ENCODE measurements at regions not wholly inside any gene's neighbourhood (a gene's known extent, or its start where the extent isn't known, plus 50 kb on each side); places are given as distances from the start of the nearest gene placed in this dataset.
"Not testable (repeated sequence)": the region's sequence is repeated elsewhere in the genome, so short reads cannot be mapped to it uniquely, and the experiment has no call there.

- DNase-seq: no peak
Measured at GRCh38 chr13:65937251-65937650, 1292.9 kb downstream of the PCDH9 start.

- DNase-seq: no peak
Measured at GRCh38 chr13:65936249-65936648, 1293.9 kb downstream of the PCDH9 start.

DNA sequence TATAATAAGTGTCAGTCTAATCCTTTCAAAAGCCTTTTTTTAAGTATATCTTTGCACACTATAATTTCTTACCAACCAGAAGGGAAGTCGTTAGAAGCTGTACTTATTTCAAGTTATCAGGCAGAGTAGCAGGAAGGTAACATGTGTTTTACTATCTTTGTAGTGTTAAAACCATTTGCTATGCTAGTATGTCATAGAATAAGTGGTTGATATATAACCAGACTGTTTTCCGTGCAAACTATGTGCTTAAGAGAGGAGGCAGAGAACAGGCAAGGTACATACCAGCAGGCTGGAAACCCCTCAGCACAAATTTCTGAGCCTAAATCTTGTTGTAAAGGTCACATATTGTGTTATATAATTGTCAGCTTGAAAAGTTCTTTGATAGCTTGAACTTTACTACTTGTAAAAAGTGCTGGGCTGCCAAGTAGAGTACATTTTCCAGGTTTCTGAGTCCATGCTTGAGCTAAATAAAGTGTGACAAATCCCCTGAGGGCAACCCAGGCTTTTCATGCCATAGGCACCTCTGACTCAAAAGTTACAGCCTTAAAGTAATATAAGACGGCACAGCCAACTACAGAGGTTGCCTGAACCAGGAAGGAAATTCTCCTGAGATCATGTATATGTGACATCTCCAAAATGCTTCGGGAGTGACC is 1297.4 kb downstream of the PCDH9 start:
- no peak for DNase-seq

DNA sequence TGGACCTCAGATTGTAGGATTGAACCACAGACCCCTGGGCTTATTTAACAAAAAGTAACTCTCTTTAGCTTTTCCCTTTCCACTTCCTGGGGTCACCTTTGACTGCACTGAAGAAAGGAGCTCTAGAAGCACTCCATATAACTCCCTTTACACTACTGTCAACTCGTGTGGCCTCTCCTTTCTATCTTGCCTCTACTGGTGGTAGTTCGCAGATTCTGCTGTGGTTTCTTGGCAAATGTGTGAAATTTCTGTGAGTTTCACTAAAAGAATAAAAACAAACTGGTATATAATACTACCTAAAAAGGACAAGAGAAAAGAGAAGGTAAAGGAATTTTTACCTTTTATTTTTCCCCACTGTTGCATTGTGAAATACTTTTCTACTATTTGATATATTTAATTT is 1298.1 kb downstream of the PCDH9 start:
- DNase-seq: no peak

- DNase-seq: no peak
Measured at GRCh38 chr13:65929436-65929835, 1300.7 kb downstream of the PCDH9 start.

DNA sequence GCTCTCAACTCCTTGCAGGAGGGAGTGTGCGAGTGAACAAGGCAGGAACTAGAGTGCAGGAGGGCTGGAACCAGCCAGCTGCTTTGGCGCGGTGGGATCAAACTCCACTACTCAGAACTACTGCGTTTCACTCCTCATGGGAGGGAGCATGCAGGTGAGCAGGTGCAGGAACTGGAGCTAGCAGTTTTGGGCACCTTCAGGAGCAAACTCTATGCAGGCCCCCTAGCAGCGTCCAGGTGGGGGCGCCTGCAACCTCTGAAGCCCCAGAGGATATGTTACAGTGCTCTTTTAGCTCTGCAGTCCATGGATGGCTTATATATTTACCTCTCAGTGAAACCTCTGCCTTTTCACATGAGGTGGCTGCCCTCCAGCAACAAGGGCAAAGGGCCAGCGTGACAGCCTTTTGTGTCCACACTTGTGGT is 1303.4 kb downstream of the PCDH9 start:
- peak; percentile 1 for DNase-seq

DNA sequence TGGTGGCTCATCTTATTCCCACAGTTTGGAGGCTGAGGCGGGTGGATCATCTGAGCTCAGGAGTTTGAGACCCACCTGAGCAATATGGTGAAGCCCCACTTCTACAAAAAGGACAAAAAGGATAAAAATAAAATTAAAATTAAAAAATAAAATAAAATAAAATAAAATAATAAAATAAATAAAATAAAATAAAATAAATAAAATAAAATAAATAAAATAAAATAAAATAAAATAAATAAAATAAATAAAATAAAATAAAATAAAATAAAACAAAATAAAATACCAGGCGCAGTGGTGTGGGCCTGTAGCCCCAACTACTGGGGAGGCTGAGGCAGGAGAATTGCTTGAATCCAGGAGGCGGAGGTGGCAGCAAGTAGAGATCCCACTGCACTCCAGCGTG is 1307.3 kb downstream of the PCDH9 start:
- not testable (repeated sequence) for DNase-seq

DNA sequence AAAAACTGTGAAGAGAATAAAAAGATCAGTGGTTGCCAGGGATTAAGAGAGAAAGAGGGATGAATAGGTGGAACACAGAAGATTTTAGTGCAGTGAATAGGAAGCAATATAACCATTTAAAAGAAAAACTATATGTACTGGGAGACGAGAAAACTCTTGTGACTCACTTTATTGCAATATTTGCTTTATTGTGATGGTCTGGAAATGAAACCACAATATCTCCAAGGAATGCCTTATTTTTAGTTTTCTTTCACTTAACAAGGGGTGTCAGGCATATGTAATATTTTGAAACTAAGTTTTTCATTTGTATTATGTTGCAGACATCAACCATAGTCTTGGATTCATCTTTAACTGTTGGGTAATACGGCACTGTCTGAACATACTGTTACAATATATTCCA is 1308.2 kb downstream of the PCDH9 start:
- DNase-seq: no peak

- DNase-seq: no peak
Measured at GRCh38 chr13:65917731-65918130, 1312.4 kb downstream of the PCDH9 start.

GRCh38 chr13:65915195-65915594 is 1314.9 kb downstream of the PCDH9 start:
- DNase-seq: no peak

DNA sequence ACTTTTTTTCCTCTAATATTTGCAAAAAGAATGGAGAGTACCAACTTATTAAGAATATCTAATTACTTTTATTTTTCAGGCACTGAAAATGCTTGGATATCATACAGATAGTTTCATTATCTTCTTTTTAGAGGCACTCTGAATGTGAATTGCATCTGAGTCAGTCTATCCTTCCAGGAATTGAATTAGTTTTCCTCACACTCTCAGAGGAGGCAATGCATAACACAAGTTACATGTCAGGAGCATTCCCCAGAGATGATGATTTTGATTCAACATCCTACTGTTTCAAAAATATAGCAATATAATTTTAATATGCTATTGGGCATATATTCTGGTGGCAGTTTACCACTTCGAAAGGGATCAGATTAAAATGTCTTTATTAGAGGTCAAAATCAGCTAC is 1315.4 kb downstream of the PCDH9 start:
- DNase-seq: no peak

DNA sequence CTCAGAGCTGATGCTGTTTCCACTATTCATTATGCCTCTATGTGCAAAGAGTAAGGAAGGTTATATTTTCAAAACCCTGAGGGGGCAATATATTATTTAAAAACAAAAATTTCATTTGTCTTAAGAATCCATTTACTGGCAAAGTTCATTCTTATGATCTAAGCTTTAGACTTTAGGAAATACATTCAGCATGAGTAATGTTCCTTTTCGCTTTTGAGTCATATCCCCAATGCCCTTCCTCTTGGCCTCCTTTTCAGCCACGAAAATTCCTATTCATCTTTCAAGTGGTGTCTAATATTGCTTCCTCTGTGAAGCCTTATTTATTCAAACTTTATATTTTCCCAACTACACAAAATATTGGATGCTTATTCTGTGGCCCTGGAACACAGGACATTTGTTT is 1317.0 kb downstream of the PCDH9 start:
- no peak for DNase-seq

DNA sequence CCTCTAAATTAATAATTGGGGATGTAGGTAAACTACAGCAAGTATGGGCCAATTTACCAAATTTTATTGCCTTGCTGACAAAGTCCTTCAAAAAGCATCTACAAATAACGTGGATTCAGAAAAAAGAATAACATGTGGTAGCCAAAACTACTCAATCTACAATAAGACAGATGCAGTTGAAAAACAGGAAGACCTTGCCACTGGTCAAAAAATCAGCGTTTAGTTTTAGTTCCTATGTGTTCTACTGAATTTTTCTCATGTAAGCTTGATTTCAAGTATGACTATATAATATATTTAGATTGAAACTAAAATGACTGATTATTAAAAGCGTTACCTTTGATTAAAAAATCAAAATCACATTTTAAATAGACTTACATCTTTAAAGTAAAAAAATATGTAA is 1317.6 kb downstream of the PCDH9 start:
- DNase-seq: no peak

- no peak for DNase-seq
Measured at GRCh38 chr13:65911546-65912193, 1318.5 kb downstream of the PCDH9 start.

- DNase-seq: no peak
Measured at GRCh38 chr13:65909501-65909900, 1320.6 kb downstream of the PCDH9 start.

- no peak for DNase-seq
Measured at GRCh38 chr13:65907666-65908525, 1322.2 kb downstream of the PCDH9 start.

GRCh38 chr13:65901723-65902122 is 1328.4 kb downstream of the PCDH9 start:
- no peak for DNase-seq

GRCh38 chr13:65894049-65894448 is 1336.1 kb downstream of the PCDH9 start:
- no peak for DNase-seq

DNA sequence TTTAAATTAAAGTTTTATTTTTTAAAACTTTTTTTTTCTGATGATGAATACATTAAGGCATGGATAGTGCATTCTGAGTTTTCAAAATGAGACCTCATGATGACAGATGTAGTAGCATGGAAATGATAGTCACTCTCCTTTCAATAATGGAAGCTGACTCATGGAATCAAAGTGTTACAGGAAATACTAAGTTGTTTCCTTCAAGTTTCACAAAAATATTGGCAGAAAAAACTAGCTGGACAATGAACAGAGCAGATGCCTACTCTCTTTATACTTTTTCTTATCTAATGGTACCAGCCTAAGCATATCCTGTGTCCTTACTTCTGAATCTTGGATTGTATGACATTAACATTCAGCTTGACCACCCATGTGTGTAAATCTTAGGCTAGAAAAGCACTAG is 1337.3 kb downstream of the PCDH9 start:
- DNase-seq: no peak

- no peak for DNase-seq
Measured at GRCh38 chr13:65889368-65889767, 1340.8 kb downstream of the PCDH9 start.

- no peak for DNase-seq
Measured at GRCh38 chr13:65882810-65883209, 1347.3 kb downstream of the PCDH9 start.

GRCh38 chr13:65881561-65882155 is 1348.5 kb downstream of the PCDH9 start:
- DNase-seq: no peak

- no peak for DNase-seq
Measured at GRCh38 chr13:65875031-65875430, 1355.1 kb downstream of the PCDH9 start.

DNA sequence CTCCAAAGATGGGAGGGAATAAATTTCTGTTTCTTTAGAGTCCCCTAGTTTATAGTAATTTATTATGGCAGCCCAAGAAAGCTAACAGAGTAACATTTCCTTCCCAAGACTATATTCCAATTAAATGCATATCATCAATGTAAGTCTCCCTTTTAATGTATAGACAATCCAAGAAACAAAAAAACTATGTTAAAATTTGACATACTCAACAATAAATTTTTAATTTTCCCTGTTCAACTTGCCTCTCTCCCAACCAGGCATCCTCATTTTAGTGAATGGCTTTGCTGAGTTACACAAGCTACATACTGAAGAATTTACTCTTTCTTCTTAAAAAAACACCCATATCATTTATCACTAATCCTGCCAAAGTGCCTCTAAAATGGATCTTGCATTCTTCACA is 1357.7 kb downstream of the PCDH9 start:
- no peak for DNase-seq

Data from NCI-H1694 (cell line).